A549 (cell line): ENCODE measurements at regions not wholly inside any gene's neighbourhood (a gene's known extent, or its start where the extent isn't known, plus 50 kb on each side); places are given as distances from the start of the nearest gene placed in this dataset.

Experiments
- ATAC-seq, 2 experiments: fragments of 200-7000 bp in 1 of 2; fragments of >200 bp in 1 of 2; cut with Nextera tagmentation in 1 of 2; cut with Tn5 transposase in 1 of 2; 3 replicates each; pipeline versions ENCODE4 v1.8.0 to v1.9.1; 2018 to 2020; ENCODE audit warnings: mild to moderate bottlenecking in 1 of 2, moderate library complexity in 1 of 2
- CTCF ChIA-PET: fragments of 300-600 bp; sonication (Branson Sonifier 250); formaldehyde crosslinking; extraction: SDS; loops from one replicate; lab custom pipeline; 2021; ENCODE audit warnings: antibody characterized with exemption, inconsistent platforms; lab: Yijun Ruan, JAX
- POLR2A ChIA-PET: fragments of 350-600 bp; formaldehyde crosslinking; extraction: SDS; loops from one replicate; lab custom pipeline; 2021; ENCODE audit warnings: antibody characterized with exemption, inconsistent platforms; lab: Yijun Ruan, JAX
- DNase-seq, 2 experiments: peaks; one replicate each; pipeline versions ENCODE4 v3.0.0 to v3.0.0-alpha.2; 2011 to 2016; ENCODE audit warnings: low read depth in 1 of 2, low spot score in 1 of 2
- FAIRE-seq: peaks from 2 replicates; lab custom pipeline; 2011; peaks lifted over from hg19 to GRCh38; lab: Jason Lieb, UNC
- H3K27ac ChIP-seq, 2 experiments: fragments of >200 bp; sonication (Bioruptor Twin); formaldehyde crosslinking; 3 replicates each; pipeline ENCODE4 v1.5.1; 2016 to 2017
- H3K4me1 ChIP-seq: fragments of >200 bp; sonication (Bioruptor Twin); formaldehyde crosslinking; 3 replicates; pipeline ENCODE4 v1.6.1; 2016
- H3K4me2 ChIP-seq: fragments of >200 bp; sonication (Bioruptor Twin); formaldehyde crosslinking; 3 replicates; pipeline ENCODE4 v1.6.1; 2016
- H3K4me3 ChIP-seq: fragments of >200 bp; sonication (Bioruptor Twin); formaldehyde crosslinking; 3 replicates; pipeline ENCODE4 v1.5.1; 2016
- H3K9me3 ChIP-seq: fragments of >200 bp; sonication (Bioruptor Twin); formaldehyde crosslinking; 3 replicates; pipeline ENCODE4 v1.6.1; 2016
- CBX2 ChIP-seq: fragments of 200-600 bp; sonication (generic); IDR thresholded peaks from 2 replicates; pipeline ENCODE4 v1.6.1; 2016; ENCODE audit warnings: low read depth, mild to moderate bottlenecking, borderline replicate concordance
- CBX8 ChIP-seq: fragments of 200-600 bp; sonication (generic); IDR thresholded peaks from 2 replicates; pipeline ENCODE4 v1.6.1; 2016
- ESRRA ChIP-seq: fragments of 150-350 bp; IDR thresholded peaks from 2 replicates; pipeline ENCODE4 v1.6.1; 2014; ENCODE audit warnings: mild to moderate bottlenecking, low read length, borderline replicate concordance
- HOXA7 ChIP-seq: fragments of 250-450 bp; sonication (Bioruptor Pico); IDR thresholded peaks from 2 replicates; pipeline ENCODE4 v1.5.0; 2020; ENCODE audit warnings: mild to moderate bottlenecking, moderate library complexity
- JUNB ChIP-seq: fragments of >200 bp; sonication (Bioruptor Twin); formaldehyde crosslinking; IDR thresholded peaks from 2 replicates; pipeline ENCODE4 v1.6.1; 2016
- NFE2L2 ChIP-seq: fragments of 150-350 bp; conservative IDR thresholded peaks from 2 replicates; pipeline ENCODE4 v1.6.1; 2014; ENCODE audit warnings: low read length
- NPAS2 ChIP-seq: fragments of 250-450 bp; sonication (Bioruptor Pico); IDR thresholded peaks from 2 replicates; pipeline ENCODE4 v1.8.0; 2022; ENCODE audit warnings: mild to moderate bottlenecking, moderate library complexity, borderline replicate concordance
- PHF8 ChIP-seq: fragments of 200-600 bp; sonication (generic); IDR thresholded peaks from 2 replicates; pipeline ENCODE4 v1.6.1; 2016; ENCODE audit warnings: low read depth, mild to moderate bottlenecking, antibody characterized with exemption, moderate library complexity, borderline replicate concordance
- POLR2AphosphoS2 ChIP-seq: conservative IDR thresholded peaks from 2 replicates; pipeline ENCODE4 v1.6.1; 2012; ENCODE audit warnings: low read length, improper control_type of control experiment, inconsistent platforms
- RARB ChIP-seq: fragments of 250-450 bp; sonication (Bioruptor Pico); IDR thresholded peaks from 2 replicates; pipeline ENCODE4 v1.8.0; 2021; ENCODE audit warnings: mild to moderate bottlenecking, moderate library complexity
- ZNF302 ChIP-seq: fragments of 250-450 bp; sonication (Bioruptor Pico); IDR thresholded peaks from 2 replicates; pipeline ENCODE4 v1.9.0; 2021; ENCODE audit warnings: inconsistent platforms, mild to moderate bottlenecking, moderate library complexity
- WGBS: methylation state at CpG from one replicate; pipeline ENCODE4 v1.1.6; 2017; ENCODE audit errors: missing lambda C conversion rate; 5-methylcytosine and 5-hydroxymethylcytosine counted together
- TF ChIP-seq, protein P1 (sequence below): fragments of >200 bp; sonication (Bioruptor Twin); formaldehyde crosslinking; IDR thresholded peaks from 3 replicates; pipeline ENCODE4 v1.5.1; 2016
- TF ChIP-seq, protein P2 (sequence below): fragments of 250-450 bp; sonication (Bioruptor Pico); IDR thresholded peaks from 2 replicates; pipeline ENCODE4 v1.5.0; 2020; ENCODE audit warnings: low read depth, mild to moderate bottlenecking, moderate library complexity
- TF ChIP-seq, protein P3 (sequence below): IDR thresholded peaks from 2 replicates; pipeline ENCODE4 v1.6.1; 2012
- TF ChIP-seq, protein P4 (sequence below): IDR thresholded peaks from 2 replicates; pipeline ENCODE4 v1.6.1; 2012
- TF ChIP-seq, protein P5 (sequence below): fragments of 150-350 bp; IDR thresholded peaks from 2 replicates; pipeline ENCODE4 v1.6.1; 2014; ENCODE audit warnings: low read depth, mild to moderate bottlenecking, low read length
- TF ChIP-seq, protein P6 (sequence below): fragments of >200 bp; sonication (Bioruptor Twin); formaldehyde crosslinking; IDR thresholded peaks from 2 replicates; pipeline ENCODE4 v1.6.1; 2016
- TF ChIP-seq, protein P7 (sequence below): fragments of 200-600 bp; sonication (generic); IDR thresholded peaks from 2 replicates; pipeline ENCODE4 v1.6.1; 2016; ENCODE audit warnings: antibody characterized with exemption, mild to moderate bottlenecking, moderate library complexity

DNA sequence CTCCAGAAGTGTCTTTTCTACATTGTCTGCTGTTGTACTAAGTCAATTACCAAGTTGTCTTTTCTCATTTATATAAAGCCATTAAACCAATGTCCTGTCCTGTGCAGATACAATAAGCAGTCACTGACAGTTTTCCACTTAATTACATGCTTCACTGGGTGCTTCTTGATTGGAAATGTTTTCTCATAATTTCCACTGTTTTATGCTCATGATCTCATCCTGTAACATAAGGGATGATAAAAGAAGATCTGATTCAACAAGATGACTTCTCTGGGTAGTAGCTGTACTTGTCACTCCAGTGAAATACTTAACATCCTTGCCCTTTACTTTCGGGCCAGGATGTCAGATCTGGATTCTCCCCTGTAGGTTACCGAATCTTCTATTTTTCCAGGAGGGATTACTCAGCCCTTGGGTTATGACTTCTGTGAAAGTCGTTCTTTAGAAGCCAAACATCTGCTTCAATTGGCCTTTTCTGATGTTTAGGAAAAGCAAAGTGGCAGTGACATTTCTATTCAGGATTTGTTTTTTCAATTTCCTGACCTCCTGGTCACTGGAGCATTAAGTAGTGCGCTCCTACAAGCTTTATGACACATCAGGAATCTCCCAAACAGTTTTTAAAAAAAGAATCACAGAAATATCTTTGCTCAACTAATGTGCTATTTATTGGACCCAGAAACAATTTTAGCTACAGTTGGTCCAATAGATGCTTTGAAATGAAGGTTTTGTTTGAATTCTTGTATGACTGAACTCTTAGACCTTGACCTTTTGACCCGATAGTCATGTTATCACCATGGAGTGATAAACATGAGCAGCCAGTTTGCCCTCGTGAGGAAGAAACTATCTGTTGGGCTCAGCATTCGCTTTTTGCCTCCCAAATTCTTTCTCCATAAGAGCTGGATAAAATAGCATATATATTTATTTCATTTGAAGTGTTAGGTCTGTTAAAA is 234.5 kb upstream of the SSTR1 start:
- Histone ChIP-seq H3K4me1 (no peaks in the 10 kb centered on the region), H3K27ac (no peak overlapping the region), H3K9me3 (no peaks in the 10 kb centered on the region), H3K4me2 (no peak overlapping the region), H3K4me3 (no peak overlapping the region)
- ChIA-PET CTCF (no interaction called here), POLR2A (no interaction called here)
- DNase-seq (no peak), ATAC-seq (no peak), FAIRE-seq (no peak)
- TF ChIP-seq NPAS2 (CRISPR knock-in tag) (no peak), JUNB (no peak), NFE2L2 (no peak), CBX8 (no peak), RARB (CRISPR knock-in tag) (no peak), ESRRA (no peak), CBX2 (no peak), POLR2AphosphoS2 (no peak), PHF8 (no peak), HOXA7 (no peak), ZNF302 (no peak)
- TF ChIP-seq, protein P1, sequence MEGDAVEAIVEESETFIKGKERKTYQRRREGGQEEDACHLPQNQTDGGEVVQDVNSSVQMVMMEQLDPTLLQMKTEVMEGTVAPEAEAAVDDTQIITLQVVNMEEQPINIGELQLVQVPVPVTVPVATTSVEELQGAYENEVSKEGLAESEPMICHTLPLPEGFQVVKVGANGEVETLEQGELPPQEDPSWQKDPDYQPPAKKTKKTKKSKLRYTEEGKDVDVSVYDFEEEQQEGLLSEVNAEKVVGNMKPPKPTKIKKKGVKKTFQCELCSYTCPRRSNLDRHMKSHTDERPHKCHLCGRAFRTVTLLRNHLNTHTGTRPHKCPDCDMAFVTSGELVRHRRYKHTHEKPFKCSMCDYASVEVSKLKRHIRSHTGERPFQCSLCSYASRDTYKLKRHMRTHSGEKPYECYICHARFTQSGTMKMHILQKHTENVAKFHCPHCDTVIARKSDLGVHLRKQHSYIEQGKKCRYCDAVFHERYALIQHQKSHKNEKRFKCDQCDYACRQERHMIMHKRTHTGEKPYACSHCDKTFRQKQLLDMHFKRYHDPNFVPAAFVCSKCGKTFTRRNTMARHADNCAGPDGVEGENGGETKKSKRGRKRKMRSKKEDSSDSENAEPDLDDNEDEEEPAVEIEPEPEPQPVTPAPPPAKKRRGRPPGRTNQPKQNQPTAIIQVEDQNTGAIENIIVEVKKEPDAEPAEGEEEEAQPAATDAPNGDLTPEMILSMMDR, result no peak
- TF ChIP-seq, protein P2, sequence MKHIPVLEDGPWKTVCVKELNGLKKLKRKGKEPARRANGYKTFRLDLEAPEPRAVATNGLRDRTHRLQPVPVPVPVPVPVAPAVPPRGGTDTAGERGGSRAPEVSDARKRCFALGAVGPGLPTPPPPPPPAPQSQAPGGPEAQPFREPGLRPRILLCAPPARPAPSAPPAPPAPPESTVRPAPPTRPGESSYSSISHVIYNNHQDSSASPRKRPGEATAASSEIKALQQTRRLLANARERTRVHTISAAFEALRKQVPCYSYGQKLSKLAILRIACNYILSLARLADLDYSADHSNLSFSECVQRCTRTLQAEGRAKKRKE (CRISPR knock-in tag), result no peak
- TF ChIP-seq, protein P3, sequence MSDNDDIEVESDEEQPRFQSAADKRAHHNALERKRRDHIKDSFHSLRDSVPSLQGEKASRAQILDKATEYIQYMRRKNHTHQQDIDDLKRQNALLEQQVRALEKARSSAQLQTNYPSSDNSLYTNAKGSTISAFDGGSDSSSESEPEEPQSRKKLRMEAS, result no peak
- TF ChIP-seq, protein P4, sequence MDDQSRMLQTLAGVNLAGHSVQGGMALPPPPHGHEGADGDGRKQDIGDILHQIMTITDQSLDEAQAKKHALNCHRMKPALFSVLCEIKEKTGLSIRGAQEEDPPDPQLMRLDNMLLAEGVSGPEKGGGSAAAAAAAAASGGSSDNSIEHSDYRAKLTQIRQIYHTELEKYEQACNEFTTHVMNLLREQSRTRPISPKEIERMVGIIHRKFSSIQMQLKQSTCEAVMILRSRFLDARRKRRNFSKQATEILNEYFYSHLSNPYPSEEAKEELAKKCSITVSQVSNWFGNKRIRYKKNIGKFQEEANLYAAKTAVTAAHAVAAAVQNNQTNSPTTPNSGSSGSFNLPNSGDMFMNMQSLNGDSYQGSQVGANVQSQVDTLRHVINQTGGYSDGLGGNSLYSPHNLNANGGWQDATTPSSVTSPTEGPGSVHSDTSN, result no peak
- TF ChIP-seq, protein P5, sequence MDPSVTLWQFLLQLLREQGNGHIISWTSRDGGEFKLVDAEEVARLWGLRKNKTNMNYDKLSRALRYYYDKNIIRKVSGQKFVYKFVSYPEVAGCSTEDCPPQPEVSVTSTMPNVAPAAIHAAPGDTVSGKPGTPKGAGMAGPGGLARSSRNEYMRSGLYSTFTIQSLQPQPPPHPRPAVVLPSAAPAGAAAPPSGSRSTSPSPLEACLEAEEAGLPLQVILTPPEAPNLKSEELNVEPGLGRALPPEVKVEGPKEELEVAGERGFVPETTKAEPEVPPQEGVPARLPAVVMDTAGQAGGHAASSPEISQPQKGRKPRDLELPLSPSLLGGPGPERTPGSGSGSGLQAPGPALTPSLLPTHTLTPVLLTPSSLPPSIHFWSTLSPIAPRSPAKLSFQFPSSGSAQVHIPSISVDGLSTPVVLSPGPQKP, result no peak
- TF ChIP-seq, protein P6, sequence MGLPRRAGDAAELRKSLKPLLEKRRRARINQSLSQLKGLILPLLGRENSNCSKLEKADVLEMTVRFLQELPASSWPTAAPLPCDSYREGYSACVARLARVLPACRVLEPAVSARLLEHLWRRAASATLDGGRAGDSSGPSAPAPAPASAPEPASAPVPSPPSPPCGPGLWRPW, result no peak
- TF ChIP-seq, protein P7, sequence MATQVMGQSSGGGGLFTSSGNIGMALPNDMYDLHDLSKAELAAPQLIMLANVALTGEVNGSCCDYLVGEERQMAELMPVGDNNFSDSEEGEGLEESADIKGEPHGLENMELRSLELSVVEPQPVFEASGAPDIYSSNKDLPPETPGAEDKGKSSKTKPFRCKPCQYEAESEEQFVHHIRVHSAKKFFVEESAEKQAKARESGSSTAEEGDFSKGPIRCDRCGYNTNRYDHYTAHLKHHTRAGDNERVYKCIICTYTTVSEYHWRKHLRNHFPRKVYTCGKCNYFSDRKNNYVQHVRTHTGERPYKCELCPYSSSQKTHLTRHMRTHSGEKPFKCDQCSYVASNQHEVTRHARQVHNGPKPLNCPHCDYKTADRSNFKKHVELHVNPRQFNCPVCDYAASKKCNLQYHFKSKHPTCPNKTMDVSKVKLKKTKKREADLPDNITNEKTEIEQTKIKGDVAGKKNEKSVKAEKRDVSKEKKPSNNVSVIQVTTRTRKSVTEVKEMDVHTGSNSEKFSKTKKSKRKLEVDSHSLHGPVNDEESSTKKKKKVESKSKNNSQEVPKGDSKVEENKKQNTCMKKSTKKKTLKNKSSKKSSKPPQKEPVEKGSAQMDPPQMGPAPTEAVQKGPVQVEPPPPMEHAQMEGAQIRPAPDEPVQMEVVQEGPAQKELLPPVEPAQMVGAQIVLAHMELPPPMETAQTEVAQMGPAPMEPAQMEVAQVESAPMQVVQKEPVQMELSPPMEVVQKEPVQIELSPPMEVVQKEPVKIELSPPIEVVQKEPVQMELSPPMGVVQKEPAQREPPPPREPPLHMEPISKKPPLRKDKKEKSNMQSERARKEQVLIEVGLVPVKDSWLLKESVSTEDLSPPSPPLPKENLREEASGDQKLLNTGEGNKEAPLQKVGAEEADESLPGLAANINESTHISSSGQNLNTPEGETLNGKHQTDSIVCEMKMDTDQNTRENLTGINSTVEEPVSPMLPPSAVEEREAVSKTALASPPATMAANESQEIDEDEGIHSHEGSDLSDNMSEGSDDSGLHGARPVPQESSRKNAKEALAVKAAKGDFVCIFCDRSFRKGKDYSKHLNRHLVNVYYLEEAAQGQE, result no peak
- 3% methylated on average over 7 of the region's 7 CpGs for WGBS
